Natural killer cell (primary cell): ENCODE measurements at regions not wholly inside any gene's neighbourhood (a gene's known extent, or its start where the extent isn't known, plus 50 kb on each side); places are given as distances from the start of the nearest gene placed in this dataset.
"Not testable (repeated sequence)": the region's sequence is repeated elsewhere in the genome, so short reads cannot be mapped to it uniquely, and the experiment has no call there.

ENCODE experiments used
- ATAC-seq, 3 donors: fragments of 150-1000 bp in 2 of 3; fragments of 200-7000 bp in 1 of 3; cut with Tn5 transposase; 1 replicate in 1 of 3; 2 replicates in 2 of 3; pipeline ENCODE4 v1.10.0; 2021; ENCODE audit warnings: mild to moderate bottlenecking in 2 of 3, moderate library complexity in 2 of 3
- DNase-seq, 2 donors: peaks; one replicate each; pipeline versions ENCODE4 v3.0.0 to v3.0.0-alpha.2; 2013 to 2021; ENCODE audit warnings: mixed read lengths in 1 of 2
- H3K27ac ChIP-seq: one replicate; pipeline ENCODE4 v1.5.1; 2013; ENCODE audit warnings: mild to moderate bottlenecking, low read length
- H3K27me3 ChIP-seq: one replicate; pipeline ENCODE4 v1.6.1; 2013; ENCODE audit warnings: low read length; ENCODE audit not compliant: control insufficient read depth, insufficient read depth
- H3K36me3 ChIP-seq: one replicate; pipeline ENCODE4 v1.6.1; 2013; ENCODE audit warnings: low read length; ENCODE audit not compliant: control insufficient read depth, insufficient read depth
- H3K4me1 ChIP-seq: one replicate; pipeline ENCODE4 v1.6.1; 2013; ENCODE audit warnings: low read length; ENCODE audit not compliant: control insufficient read depth, insufficient read depth
- H3K4me3 ChIP-seq: one replicate; pipeline ENCODE4 v1.5.1; 2013; ENCODE audit warnings: low read length
- H3K9me3 ChIP-seq: one replicate; pipeline ENCODE4 v1.6.1; 2013; ENCODE audit warnings: low read length; ENCODE audit not compliant: control insufficient read depth, insufficient read depth
- H3K27ac Mint-ChIP-seq, 2 donors: one replicate each; pipeline ENCODE4 v1.8.0; 2022; ENCODE audit warnings: mild to moderate bottlenecking in 2 of 2, mixed read lengths in 2 of 2, moderate library complexity in 1 of 2
- H3K27me3 Mint-ChIP-seq, 2 donors: one replicate each; pipeline ENCODE4 v1.8.0; 2022; ENCODE audit warnings: low read depth in 2 of 2, mixed read lengths in 2 of 2
- H3K36me3 Mint-ChIP-seq: one replicate; pipeline ENCODE4 v1.8.0; 2022; ENCODE audit warnings: mixed read lengths
- H3K4me1 Mint-ChIP-seq, 2 donors: one replicate each; pipeline ENCODE4 v1.8.0; 2022; ENCODE audit warnings: mixed read lengths in 2 of 2
- H3K4me3 Mint-ChIP-seq: one replicate; pipeline ENCODE4 v1.8.0; 2022; ENCODE audit warnings: mild to moderate bottlenecking, moderate library complexity, mixed read lengths
- H3K9me3 Mint-ChIP-seq, 2 donors: one replicate each; pipeline ENCODE4 v1.8.0; 2022; ENCODE audit warnings: mixed read lengths in 2 of 2
- CTCF ChIP-seq: fragments of 200-600 bp; IDR thresholded peaks from one replicate; pipeline ENCODE4 v1.8.0; 2022; ENCODE audit warnings: antibody characterized with exemption
- WGBS: methylation state at CpG from one replicate; pipeline ENCODE4 v1.1.7; 2013; ENCODE audit warnings: missing lambda C conversion rate; ENCODE audit not compliant: insufficient coverage; 5-methylcytosine and 5-hydroxymethylcytosine counted together
- intact Hi-C: fragments of 100-400 bp; cut with micrococcal nuclease; formaldehyde crosslinking; loops from one replicate; pipeline ENCODE4 v1.14.2; 2022

GRCh38 chr6:85912582-85912981, 269.9 kb upstream of the SYNCRIP start:
- peaks cover 3% of the 10 kb centered on the region in 2 donors for H3K9me3 Mint-ChIP-seq
- no peak overlapping the region for H3K4me3 Mint-ChIP-seq
- no peaks in the 10 kb centered on the region for H3K27me3 ChIP-seq
- H3K27me3 Mint-ChIP-seq: no peaks in the 10 kb centered on the region
- ATAC-seq (no peak), DNase-seq (no peak)
- no peak overlapping the region for H3K27ac Mint-ChIP-seq
- no peak overlapping the region for H3K4me3 ChIP-seq
- intact Hi-C loops: no loop called here
- H3K36me3 ChIP-seq: no peaks in the 10 kb centered on the region
- H3K4me1 ChIP-seq: no peaks in the 10 kb centered on the region
- no peak overlapping the region for H3K27ac ChIP-seq
- H3K36me3 Mint-ChIP-seq: no peaks in the 10 kb centered on the region
- 96% methylated on average over 3 of the region's 3 CpGs for WGBS
- H3K9me3 ChIP-seq: peaks cover 4% of the 10 kb centered on the region
- no peak for TF ChIP-seq CTCF
- no peaks in the 10 kb centered on the region for H3K4me1 Mint-ChIP-seq

DNA sequence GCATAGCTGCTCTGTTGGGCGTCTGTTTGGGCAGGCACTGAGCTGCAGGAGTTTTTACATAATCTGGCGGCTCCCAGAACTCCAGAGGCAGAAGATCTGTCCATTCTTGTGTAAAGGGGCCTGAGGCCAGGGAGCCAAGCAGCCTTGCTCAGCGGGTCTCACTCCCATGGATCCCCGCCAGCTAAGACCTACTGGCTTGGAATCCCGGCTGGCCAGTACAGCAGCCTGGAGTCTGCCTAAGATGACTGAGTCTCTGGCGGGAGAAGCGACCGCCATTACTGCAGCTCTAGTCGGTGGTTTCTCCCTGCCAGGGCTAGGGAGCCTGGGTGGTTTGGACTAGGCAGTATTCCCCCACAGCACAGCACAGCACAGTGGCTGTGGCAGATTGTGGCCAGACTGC, 268.4 kb upstream of the SYNCRIP start:
- Histone ChIP-seq H3K4me3 (no peak overlapping the region), H3K4me1 (no peaks in the 10 kb centered on the region), H3K36me3 (no peaks in the 10 kb centered on the region), H3K27me3 (no peaks in the 10 kb centered on the region), H3K27ac (no peak overlapping the region), H3K9me3 (peaks cover 4% of the 10 kb centered on the region)
- Mint-ChIP-seq H3K4me1 (no peaks in the 10 kb centered on the region), H3K36me3 (no peaks in the 10 kb centered on the region), H3K27ac (no peak overlapping the region), H3K9me3 (peaks cover 3 to 7% of the 10 kb centered on the region in 2 donors), H3K4me3 (no peak overlapping the region), H3K27me3 (no peaks in the 10 kb centered on the region)
- DNase-seq (no peak), ATAC-seq (no peak)
- no peak for TF ChIP-seq CTCF
- 92% methylated on average over 9 of the region's 9 CpGs for WGBS
- intact Hi-C loops: no loop called here

GRCh38 chr6:85908120-85908519, 265.4 kb upstream of the SYNCRIP start:
- DNase-seq, H3K27me3 Mint-ChIP-seq, ATAC-seq, H3K9me3 ChIP-seq, H3K4me1 Mint-ChIP-seq, H3K36me3 Mint-ChIP-seq, H3K4me3 Mint-ChIP-seq, H3K4me3 ChIP-seq, H3K27me3 ChIP-seq, H3K27ac Mint-ChIP-seq, H3K4me1 ChIP-seq, H3K36me3 ChIP-seq, H3K9me3 Mint-ChIP-seq, intact Hi-C loops, H3K27ac ChIP-seq: not testable (repeated sequence)
- WGBS: 82% methylated on average over 4 of the region's 4 CpGs

DNA sequence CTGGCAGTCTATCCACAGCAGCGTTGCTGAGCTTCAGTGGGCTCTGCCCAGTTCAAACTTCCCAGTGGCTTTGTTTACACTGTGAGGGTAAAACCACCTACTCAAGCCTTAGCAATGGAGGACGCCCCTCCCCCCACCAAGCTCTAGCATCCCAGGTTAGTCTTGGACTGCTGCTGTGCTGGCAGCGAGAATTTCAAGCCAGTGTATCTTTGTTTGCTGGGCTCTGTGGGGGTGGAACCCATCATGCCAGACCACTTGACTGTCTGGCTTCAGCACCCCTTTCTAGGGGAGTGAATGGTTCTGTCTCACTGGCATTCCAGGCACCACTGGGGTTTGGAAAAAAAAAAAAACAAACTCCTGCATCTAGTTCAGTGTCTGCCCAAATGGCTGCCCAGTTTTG, 249.7 kb upstream of the SYNCRIP start:
- no peak for ATAC-seq
- Mint-ChIP-seq H3K27me3 (no peaks in the 10 kb centered on the region), H3K4me3 (no peak overlapping the region), H3K27ac (no peak overlapping the region), H3K36me3 (no peaks in the 10 kb centered on the region), H3K4me1 (no peaks in the 10 kb centered on the region), H3K9me3 (peaks cover 10 to 18% of the 10 kb centered on the region in 2 donors)
- intact Hi-C loops: no loop called here
- Histone ChIP-seq H3K4me1 (no peaks in the 10 kb centered on the region), H3K27ac (no peak overlapping the region), H3K4me3 (no peak overlapping the region), H3K27me3 (no peaks in the 10 kb centered on the region), H3K36me3 (no peaks in the 10 kb centered on the region), H3K9me3 (no peaks in the 10 kb centered on the region)
- WGBS: 60% methylated on average over 3 of the region's 3 CpGs
- no peak for DNase-seq
- TF ChIP-seq CTCF: no peak
